LNCAP (cell line): ENCODE measurements at regions not wholly inside any gene's neighbourhood (a gene's known extent, or its start where the extent isn't known, plus 50 kb on each side); places are given as distances from the start of the nearest gene placed in this dataset.

ENCODE experiments used
- TF ChIP-seq, protein P1 (sequence below): fragments of 450-650 bp; IDR thresholded peaks from 2 replicates; pipeline ENCODE4 v1.5.1; 2017; ENCODE audit warnings: mild to moderate bottlenecking

DNA sequence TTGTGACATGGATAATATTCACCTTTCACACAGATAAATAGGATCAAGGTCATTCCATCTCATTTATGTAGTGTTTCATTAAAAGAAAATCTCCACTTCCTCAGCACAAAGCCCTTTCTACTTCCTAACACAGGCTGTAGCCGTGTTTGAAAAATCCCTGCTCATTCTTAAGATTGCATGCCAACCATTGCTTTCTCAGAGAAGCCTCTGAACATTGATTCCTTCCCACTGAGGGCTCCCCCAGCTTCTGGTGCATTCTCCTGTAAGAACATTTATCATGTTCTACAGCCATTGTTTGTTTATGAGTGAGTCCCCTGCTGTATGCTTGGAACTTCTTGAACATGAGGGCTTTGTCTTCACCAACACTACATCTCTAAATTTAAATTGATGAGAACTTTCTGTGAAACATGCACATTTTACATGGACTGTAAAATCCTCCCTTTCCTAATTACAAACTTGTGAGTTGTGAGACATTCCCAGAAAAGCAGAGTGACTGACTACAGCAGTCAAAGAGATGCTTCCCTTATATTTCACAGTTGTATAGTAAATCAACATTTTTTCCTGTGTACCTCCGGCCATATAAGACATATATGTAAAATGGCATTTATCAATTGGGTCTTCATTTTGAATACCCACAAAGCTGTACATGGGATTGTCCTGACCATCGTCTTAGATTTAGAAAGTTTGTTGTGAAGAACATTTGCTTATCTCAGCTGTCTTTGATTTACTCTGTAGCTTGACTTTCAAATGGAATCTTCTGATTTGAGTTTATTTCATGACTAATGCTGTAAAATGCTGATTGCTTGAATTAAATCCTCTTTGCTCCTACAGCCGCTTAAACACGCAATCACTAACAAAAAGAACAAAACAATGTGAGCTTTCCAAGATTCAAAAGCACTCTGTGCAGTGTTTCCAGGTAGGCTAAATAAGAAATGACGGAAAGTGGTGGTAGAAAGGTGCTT, 600.5 kb upstream of the SLIT2 start:
- TF ChIP-seq, protein P1, sequence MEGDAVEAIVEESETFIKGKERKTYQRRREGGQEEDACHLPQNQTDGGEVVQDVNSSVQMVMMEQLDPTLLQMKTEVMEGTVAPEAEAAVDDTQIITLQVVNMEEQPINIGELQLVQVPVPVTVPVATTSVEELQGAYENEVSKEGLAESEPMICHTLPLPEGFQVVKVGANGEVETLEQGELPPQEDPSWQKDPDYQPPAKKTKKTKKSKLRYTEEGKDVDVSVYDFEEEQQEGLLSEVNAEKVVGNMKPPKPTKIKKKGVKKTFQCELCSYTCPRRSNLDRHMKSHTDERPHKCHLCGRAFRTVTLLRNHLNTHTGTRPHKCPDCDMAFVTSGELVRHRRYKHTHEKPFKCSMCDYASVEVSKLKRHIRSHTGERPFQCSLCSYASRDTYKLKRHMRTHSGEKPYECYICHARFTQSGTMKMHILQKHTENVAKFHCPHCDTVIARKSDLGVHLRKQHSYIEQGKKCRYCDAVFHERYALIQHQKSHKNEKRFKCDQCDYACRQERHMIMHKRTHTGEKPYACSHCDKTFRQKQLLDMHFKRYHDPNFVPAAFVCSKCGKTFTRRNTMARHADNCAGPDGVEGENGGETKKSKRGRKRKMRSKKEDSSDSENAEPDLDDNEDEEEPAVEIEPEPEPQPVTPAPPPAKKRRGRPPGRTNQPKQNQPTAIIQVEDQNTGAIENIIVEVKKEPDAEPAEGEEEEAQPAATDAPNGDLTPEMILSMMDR, result no peak

DNA sequence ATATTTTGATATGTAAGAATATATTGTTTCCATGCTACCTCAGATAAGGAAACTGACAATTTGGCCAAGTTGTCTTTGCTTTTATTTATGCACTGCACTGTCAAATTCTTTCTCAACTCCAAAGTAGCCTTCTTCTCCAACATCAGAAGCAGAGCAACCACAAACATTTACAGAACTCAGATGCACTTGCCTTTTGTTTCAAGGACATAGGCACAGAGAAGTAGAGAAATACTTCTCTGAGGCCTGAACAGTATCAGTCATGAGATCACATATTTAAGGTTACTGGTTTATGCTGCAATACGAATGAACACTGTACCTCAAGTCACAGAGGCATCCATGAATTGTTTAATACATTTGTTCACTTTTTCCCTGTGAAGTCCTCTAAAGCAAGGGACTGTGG, 606.1 kb upstream of the SLIT2 start:
- TF ChIP-seq, protein P1, result no peak

DNA sequence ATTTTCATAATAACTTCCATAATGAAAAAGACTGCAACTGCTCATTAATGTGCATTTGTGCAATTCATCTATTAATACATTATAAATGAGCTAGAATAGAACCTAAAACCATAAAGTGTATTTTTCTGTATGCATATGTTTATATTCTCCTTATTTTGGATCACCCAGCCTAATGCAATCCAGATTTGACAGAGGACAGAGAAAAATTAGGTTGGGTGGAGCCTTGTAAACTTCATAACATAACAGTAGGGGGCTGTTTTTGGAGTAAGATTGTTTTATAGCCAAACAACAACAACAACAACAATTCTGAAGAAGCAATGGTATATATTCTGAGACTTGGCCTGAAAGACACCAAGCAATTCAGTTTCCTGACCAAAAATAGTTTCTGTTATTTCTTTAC, 615.3 kb upstream of the SLIT2 start:
- TF ChIP-seq, protein P1, result no peak

DNA sequence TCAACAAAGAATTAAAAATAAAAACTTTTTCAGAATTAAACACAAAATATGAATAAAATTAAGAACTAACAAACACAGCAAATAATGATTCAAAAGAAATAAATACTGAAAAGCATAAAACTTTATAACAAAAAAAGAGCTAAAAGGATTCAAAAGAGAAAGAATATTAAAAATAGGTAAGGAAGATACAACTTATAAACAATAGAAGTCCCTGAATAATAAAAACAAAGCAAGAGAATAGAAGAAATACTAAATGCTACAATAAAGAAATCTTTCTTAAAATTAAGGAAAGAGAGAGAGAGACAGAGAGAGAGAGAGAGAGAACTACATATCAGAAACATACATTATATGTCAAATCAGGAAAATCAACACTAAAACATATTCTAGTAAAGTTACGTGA, 619.9 kb upstream of the SLIT2 start:
- TF ChIP-seq, protein P1, result no peak

DNA sequence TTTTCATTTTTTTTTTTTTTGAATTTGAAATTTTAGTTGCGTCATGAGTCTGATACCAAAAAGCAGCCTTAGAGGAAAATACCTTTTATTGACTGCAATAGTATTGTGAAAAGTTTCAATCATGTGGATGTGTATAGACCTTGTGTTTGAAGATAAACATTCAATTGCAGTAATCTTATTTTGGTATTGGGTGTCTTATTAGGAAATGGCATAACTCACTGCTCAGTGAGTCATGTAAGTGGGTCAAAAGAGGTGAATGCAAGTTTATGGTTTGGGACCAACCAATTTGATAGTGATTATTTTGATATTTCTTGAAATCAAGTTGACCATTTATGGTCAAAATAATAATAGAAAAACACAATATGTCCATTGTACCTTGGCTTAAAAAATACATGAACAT, 627.8 kb upstream of the SLIT2 start:
- TF ChIP-seq, protein P1, result no peak

DNA sequence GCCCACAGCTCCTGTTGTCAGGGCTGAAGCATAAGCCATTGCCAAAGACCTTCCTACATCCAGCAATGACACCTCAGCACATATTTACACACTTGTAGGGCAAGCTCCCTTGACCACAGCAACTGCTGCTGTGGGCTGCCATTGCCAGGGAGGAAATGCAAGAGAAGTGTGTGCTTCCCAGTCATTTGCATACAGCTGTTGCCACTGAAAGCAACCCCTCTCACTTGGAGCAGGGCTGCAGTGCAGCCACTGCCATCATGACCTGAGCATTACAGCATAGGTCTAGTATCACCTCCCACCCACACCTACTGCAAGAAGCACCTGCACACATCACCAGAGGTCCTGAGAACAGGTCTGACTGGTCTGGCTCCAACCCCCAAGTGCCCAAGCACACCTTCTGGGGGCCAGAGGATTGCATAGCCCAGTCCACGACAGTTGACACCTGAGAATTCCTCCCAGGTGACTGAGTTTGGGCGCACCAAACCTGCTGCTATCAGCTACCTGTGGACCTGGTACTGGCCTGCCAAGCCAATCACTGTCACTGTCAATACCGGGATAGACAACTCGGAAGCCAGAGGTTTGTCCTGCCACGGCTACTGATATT, 636.5 kb upstream of the SLIT2 start:
- TF ChIP-seq, protein P1, result no peak

DNA sequence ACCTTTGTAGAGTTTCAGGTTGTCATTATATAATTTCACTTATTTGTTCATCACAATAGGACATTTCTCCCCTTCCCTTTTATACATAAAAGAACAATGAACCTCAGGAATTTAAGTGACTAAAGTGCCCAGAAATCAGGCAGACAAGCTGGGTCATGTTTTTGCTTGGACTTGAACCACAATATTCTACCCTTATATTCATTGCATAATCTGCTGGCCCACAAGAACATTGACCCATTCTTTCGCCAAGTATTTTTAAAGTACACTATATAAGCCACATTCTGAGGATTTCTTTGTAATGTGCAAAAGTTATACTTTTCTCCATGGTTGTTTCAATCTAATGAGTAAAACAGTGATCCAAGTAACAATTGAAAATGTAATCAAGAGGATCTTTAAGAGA, 637.5 kb upstream of the SLIT2 start:
- TF ChIP-seq, protein P1, result no peak
